ENCODE measurements at regions not wholly inside any gene's neighbourhood (a gene's known extent, or its start where the extent isn't known, plus 50 kb on each side); places are given as distances from the start of the nearest gene placed in this dataset.

DNA sequence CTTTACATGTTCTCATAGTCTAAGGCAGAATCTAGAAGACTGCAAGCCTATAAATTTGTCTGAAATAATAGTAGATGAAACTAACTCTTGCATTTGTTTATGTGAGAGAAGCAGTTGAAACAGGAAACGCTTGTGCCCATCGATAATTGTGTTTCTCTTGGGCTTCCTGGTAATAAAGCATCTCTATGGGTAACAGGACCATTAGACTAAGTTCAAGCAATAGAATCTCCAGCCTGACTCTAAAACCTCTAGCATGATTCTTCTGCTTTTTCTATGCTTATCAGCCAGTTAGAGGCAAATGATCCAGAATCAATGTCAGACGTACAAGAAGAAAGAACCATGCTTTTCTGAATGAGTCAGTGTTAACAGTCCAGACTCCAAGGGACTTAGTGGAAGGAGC lies 1734.4 kb downstream of the LRRC4C start:
- CTCF ChIA-PET: interaction anchor here (0.6 to 0.7 kb wide), 2 partner anchors 431 to 1785 kb away, joined by 3 read pairs; no protein-coding TSS in a partner anchor
- Histone ChIP-seq H3K4me1 (ENCODE audit: control insufficient read depth, insufficient read depth, low read length) (no peaks in the 10 kb centered on the region), H3K4me3 (ENCODE audit: low read depth, low read length) (no peak overlapping the region), H3K9me3 (ENCODE audit: control insufficient read depth, insufficient read depth, low read depth, low read length) (no peaks in the 10 kb centered on the region), H3K36me3 (ENCODE audit: control insufficient read depth in 2 of 2, insufficient read depth in 1 of 2, low read length in 2 of 2) (no peaks in the 10 kb centered on the region), H3K27ac (ENCODE audit: extremely low read depth, low read depth, low read length) (no peak overlapping the region)
- TF ChIP-seq, protein P1, sequence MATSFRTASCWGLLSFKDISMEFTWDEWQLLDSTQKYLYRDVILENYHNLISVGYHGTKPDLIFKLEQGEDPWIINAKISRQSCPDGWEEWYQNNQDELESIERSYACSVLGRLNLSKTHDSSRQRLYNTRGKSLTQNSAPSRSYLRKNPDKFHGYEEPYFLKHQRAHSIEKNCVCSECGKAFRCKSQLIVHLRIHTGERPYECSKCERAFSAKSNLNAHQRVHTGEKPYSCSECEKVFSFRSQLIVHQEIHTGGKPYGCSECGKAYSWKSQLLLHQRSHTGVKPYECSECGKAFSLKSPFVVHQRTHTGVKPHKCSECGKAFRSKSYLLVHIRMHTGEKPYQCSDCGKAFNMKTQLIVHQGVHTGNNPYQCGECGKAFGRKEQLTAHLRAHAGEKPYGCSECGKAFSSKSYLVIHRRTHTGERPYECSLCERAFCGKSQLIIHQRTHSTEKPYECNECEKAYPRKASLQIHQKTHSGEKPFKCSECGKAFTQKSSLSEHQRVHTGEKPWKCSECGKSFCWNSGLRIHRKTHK (tag by site-specific recombination; IDR thresholded peaks at IDR 0.05): no peak
- TF ChIP-seq SP7 (tag by site-specific recombination; IDR thresholded peaks at IDR 0.05) (no peak), ZNF555 (tag by site-specific recombination; conservative IDR thresholded peaks at IDR 0.05) (no peak)
- TF ChIP-seq, protein P2, sequence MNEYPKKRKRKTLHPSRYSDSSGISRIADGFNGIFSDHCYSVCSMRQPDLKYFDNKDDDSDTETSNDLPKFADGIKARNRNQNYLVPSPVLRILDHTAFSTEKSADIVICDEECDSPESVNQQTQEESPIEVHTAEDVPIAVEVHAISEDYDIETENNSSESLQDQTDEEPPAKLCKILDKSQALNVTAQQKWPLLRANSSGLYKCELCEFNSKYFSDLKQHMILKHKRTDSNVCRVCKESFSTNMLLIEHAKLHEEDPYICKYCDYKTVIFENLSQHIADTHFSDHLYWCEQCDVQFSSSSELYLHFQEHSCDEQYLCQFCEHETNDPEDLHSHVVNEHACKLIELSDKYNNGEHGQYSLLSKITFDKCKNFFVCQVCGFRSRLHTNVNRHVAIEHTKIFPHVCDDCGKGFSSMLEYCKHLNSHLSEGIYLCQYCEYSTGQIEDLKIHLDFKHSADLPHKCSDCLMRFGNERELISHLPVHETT (tag by site-specific recombination; IDR thresholded peaks at IDR 0.05): no peak
- POLR2A ChIA-PET: no interaction called here

DNA sequence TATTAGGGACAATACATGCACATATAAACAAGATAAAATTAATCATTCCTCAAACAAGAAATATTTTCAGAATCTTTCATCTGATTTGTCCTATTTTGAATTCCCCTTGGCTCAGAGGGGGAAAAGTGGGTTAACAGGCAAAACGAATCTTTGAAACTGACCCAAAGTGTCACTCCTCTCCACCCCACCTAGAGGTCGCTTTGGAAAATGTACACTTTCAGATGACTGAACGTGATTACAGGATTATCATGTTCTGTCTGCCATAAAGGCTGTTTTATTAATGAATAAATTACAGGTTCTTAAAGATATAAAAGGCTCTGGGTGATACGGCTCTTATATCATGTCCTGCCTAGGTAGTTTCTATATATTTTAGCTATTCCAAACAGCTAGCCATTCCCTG lies 1735.0 kb downstream of the LRRC4C start:
- Histone ChIP-seq H3K4me3 (ENCODE audit: low read depth, low read length) (no peak overlapping the region), H3K9me3 (ENCODE audit: control insufficient read depth, insufficient read depth, low read depth, low read length) (no peaks in the 10 kb centered on the region), H3K27ac (ENCODE audit: extremely low read depth, low read depth, low read length) (no peak overlapping the region), H3K36me3 (ENCODE audit: control insufficient read depth in 2 of 2, insufficient read depth in 1 of 2, low read length in 2 of 2) (no peaks in the 10 kb centered on the region), H3K4me1 (ENCODE audit: control insufficient read depth, insufficient read depth, low read length) (no peaks in the 10 kb centered on the region)
- ChIA-PET CTCF (interaction anchor here (0.6 to 0.7 kb wide), 2 partner anchors 71 to 1785 kb away, joined by 3 to 5 read pairs; no protein-coding TSS in a partner anchor), POLR2A (no interaction called here)
- TF ChIP-seq ZSCAN16 (tag by site-specific recombination; IDR thresholded peaks at IDR 0.05) (no peak), ZNF292 (tag by site-specific recombination; IDR thresholded peaks at IDR 0.05; ENCODE audit: borderline replicate concordance, low read depth) (no peak), MYNN (tag by site-specific recombination; IDR thresholded peaks at IDR 0.05; ENCODE audit: borderline replicate concordance) (no peak), KLF8 (tag by site-specific recombination; IDR thresholded peaks at IDR 0.05) (no peak), ZNF140 (tag by site-specific recombination; IDR thresholded peaks at IDR 0.05) (no peak), ZSCAN30 (tag by site-specific recombination; IDR thresholded peaks at IDR 0.05) (no peak)

GRCh38 chr11:39712581-39712980 lies 1746.9 kb downstream of the LRRC4C start:
- no peak for TF ChIP-seq CTCF (tag by site-specific recombination; IDR thresholded peaks at IDR 0.05)
- TF ChIP-seq, protein P3, sequence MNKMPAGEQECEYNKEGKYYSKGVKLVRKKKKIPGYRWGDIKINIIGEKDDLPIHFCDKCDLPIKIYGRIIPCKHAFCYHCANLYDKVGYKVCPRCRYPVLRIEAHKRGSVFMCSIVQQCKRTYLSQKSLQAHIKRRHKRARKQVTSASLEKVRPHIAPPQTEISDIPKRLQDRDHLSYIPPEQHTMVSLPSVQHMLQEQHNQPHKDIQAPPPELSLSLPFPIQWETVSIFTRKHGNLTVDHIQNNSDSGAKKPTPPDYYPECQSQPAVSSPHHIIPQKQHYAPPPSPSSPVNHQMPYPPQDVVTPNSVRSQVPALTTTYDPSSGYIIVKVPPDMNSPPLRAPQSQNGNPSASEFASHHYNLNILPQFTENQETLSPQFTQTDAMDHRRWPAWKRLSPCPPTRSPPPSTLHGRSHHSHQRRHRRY (tag by site-specific recombination; IDR thresholded peaks at IDR 0.05): no peak
- TF ChIP-seq, protein P4, sequence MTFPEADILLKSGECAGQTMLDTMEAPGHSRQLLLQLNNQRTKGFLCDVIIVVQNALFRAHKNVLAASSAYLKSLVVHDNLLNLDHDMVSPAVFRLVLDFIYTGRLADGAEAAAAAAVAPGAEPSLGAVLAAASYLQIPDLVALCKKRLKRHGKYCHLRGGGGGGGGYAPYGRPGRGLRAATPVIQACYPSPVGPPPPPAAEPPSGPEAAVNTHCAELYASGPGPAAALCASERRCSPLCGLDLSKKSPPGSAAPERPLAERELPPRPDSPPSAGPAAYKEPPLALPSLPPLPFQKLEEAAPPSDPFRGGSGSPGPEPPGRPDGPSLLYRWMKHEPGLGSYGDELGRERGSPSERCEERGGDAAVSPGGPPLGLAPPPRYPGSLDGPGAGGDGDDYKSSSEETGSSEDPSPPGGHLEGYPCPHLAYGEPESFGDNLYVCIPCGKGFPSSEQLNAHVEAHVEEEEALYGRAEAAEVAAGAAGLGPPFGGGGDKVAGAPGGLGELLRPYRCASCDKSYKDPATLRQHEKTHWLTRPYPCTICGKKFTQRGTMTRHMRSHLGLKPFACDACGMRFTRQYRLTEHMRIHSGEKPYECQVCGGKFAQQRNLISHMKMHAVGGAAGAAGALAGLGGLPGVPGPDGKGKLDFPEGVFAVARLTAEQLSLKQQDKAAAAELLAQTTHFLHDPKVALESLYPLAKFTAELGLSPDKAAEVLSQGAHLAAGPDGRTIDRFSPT (tag by site-specific recombination; IDR thresholded peaks at IDR 0.05): no peak
- no peak for TF ChIP-seq ZNF664 (tag by site-specific recombination; IDR thresholded peaks at IDR 0.05)
- TF ChIP-seq ZNF585B (tag by site-specific recombination; IDR thresholded peaks at IDR 0.05): no peak
- no peak for TF ChIP-seq ZNF121 (tag by site-specific recombination; IDR thresholded peaks at IDR 0.05)
- POLR2A ChIA-PET: no interaction called here
- H3K36me3 ChIP-seq (ENCODE audit: control insufficient read depth in 2 of 2, insufficient read depth in 1 of 2, low read length in 2 of 2): no peaks in the 10 kb centered on the region
- no peaks in the 10 kb centered on the region for H3K9me3 ChIP-seq (ENCODE audit: control insufficient read depth, insufficient read depth, low read depth, low read length)
- H3K4me1 ChIP-seq (ENCODE audit: control insufficient read depth, insufficient read depth, low read length): no peaks in the 10 kb centered on the region
- H3K27ac ChIP-seq (ENCODE audit: extremely low read depth, low read depth, low read length): no peak overlapping the region
- H3K4me3 ChIP-seq (ENCODE audit: low read depth, low read length): no peak overlapping the region
- CTCF ChIA-PET: interaction anchor here (0.5 kb wide), 1 partner anchor 49 kb away, joined by 3 read pairs; no protein-coding TSS in a partner anchor

Measured in HEK293 (cell line).